ENCODE measurements at regions not wholly inside any gene's neighbourhood (a gene's known extent, or its start where the extent isn't known, plus 50 kb on each side); places are given as distances from the start of the nearest gene placed in this dataset.

GRCh38 chr14:38309522-38310277 is 53.8 kb upstream of the CLEC14A start:
- TF ChIP-seq GATA3 (IDR thresholded peaks at IDR 0.05; ENCODE audit: low read depth, low read length) (no peak), GATA2 (IDR thresholded peaks at IDR 0.05; ENCODE audit: low read depth, low read length) (no peak)

Data from SH-SY5Y (cell line).